ENCODE measurements at regions not wholly inside any gene's neighbourhood (a gene's known extent, or its start where the extent isn't known, plus 50 kb on each side); places are given as distances from the start of the nearest gene placed in this dataset.

GRCh38 chr22:27111796-27112672 lies 454.6 kb downstream of the MIAT start (continued):
- no peak for TF ChIP-seq ATF2 (IDR thresholded peaks at IDR 0.05; ENCODE audit: low read length)
- TF ChIP-seq CHD7 (IDR thresholded peaks at IDR 0.05; ENCODE audit: insufficient replicate concordance, low read length): no peak
- no peak for TF ChIP-seq CHD2 (IDR thresholded peaks at IDR 0.05; ENCODE audit: low read length)
- no peak for TF ChIP-seq BRCA1 (IDR thresholded peaks at IDR 0.05; ENCODE audit: low read depth, low read length)
- TF ChIP-seq NANOG (IDR thresholded peaks at IDR 0.05; ENCODE audit: insufficient read depth, low read depth, low read length, poor library complexity, severe bottlenecking): no peak
- TF ChIP-seq KDM4A (IDR thresholded peaks at IDR 0.05; ENCODE audit: low read depth, low read length, severe bottlenecking): no peak
- no peak for TF ChIP-seq SRF (IDR thresholded peaks at IDR 0.05; ENCODE audit: low read depth, low read length)
- no peak for TF ChIP-seq GABPA (IDR thresholded peaks at IDR 0.05; ENCODE audit: borderline replicate concordance, insufficient read depth, low read length)

Measured in H1 (cell line).